ENCODE measurements at regions not wholly inside any gene's neighbourhood (a gene's known extent, or its start where the extent isn't known, plus 50 kb on each side); places are given as distances from the start of the nearest gene placed in this dataset.

- no peak for TF ChIP-seq ZNF462 (CRISPR knock-in tag; IDR thresholded peaks at IDR 0.05)
These were observed 745.7 kb downstream of the BRD1 start (continued) for GRCh38 chr22:49081926-49082325.

- ATAC-seq, result no peak
- Mint-ChIP-seq H3K36me3 (ENCODE audit: low read depth) (no peaks in the 10 kb centered on the region), H3K4me1 (no peaks in the 10 kb centered on the region; the same call in 2 of the 3 replicates), H3K27ac (no peak overlapping the region), H3K9me3 (no peaks in the 10 kb centered on the region), H3K27me3 (ENCODE audit: insufficient read depth, low read depth, poor library complexity) (peaks cover 8% of the 10 kb centered on the region), H3K4me3 (no peak overlapping the region)
- H3K36me3 ChIP-seq (ENCODE audit: insufficient read depth), result peaks cover 6% of the 10 kb centered on the region; the same call in 1 of the 2 replicates
- H3K27me3 ChIP-seq (ENCODE audit: insufficient read depth), result no peaks in the 10 kb centered on the region
- H3K79me2 ChIP-seq (replicated peaks; ENCODE audit: insufficient read depth), result no peaks in the 10 kb centered on the region
- no peaks in the 10 kb centered on the region for H3K4me1 ChIP-seq (ENCODE audit: insufficient read depth)
- H2AFZ ChIP-seq, result no peak overlapping the region
- H3K27ac ChIP-seq (ENCODE audit: low read depth), result no peak overlapping the region
- no peaks in the 10 kb centered on the region for H3F3A ChIP-seq (replicated peaks; ENCODE audit: low read depth)
- no peak overlapping the region for H3K4me2 ChIP-seq
- no peaks in the 10 kb centered on the region for H3K9me2 ChIP-seq (ENCODE audit: insufficient read depth)
- H4K20me1 ChIP-seq (replicated peaks; ENCODE audit: insufficient read depth), result no peaks in the 10 kb centered on the region
- no peak overlapping the region for H3K4me3 ChIP-seq
- DNase-seq (ENCODE audit: low spot score), result no peak
- TF ChIP-seq POLR2AphosphoS5 (IDR thresholded peaks at IDR 0.05; ENCODE audit: low read depth), result no peak
- no peak for TF ChIP-seq STAT1 (IDR thresholded peaks at IDR 0.05; ENCODE audit: unreplicated experiment)
- no peak for TF ChIP-seq CTCF (conservative IDR thresholded peaks at IDR 0.05; ENCODE audit: low read depth in 2 of 2)
- no peak for TF ChIP-seq ZNF462 (CRISPR knock-in tag; IDR thresholded peaks at IDR 0.05)
- no peak for TF ChIP-seq CREB1 (CRISPR knock-in tag; IDR thresholded peaks at IDR 0.05; ENCODE audit: low read depth)
- TF ChIP-seq EZH2 (IDR thresholded peaks at IDR 0.05; ENCODE audit: low read depth, unreplicated experiment), result no peak
- TF ChIP-seq ZNF114 (CRISPR knock-in tag; IDR thresholded peaks at IDR 0.05), result no peak
- TF ChIP-seq EZH2phosphoT487 (IDR thresholded peaks at IDR 0.05; ENCODE audit: unreplicated experiment), result no peak
- TF ChIP-seq JUNB (IDR thresholded peaks at IDR 0.05; ENCODE audit: unreplicated experiment), result no peak
These were observed 746.4 kb downstream of the BRD1 start for GRCh38 chr22:49081261-49081666.

Data from GM23338 (cell line).